Thoracic aorta (tissue), 2 donors: ENCODE measurements at regions not wholly inside any gene's neighbourhood (a gene's known extent, or its start where the extent isn't known, plus 50 kb on each side); places are given as distances from the start of the nearest gene placed in this dataset.

Source experiments
- ATAC-seq: fragments of 150-250 bp; one replicate; pipeline ENCODE4 v1.8.0; 2017; ENCODE audit warnings: low read depth; ENCODE audit not compliant: insufficient number of reproducible peaks, low FRiP score
- DNase-seq: peaks from one replicate; pipeline ENCODE4 v3.0.0-alpha.2; 2020; ENCODE audit warnings: low spot score
- H3K27ac ChIP-seq, 2 donors: fragments of 200-600 bp; sonication (generic); 1 replicate in 1 of 2; 2 replicates in 1 of 2; pipeline ENCODE4 v1.5.1; 2016; ENCODE audit warnings: mild to moderate bottlenecking in 2 of 2, moderate library complexity in 2 of 2
- H3K27me3 ChIP-seq: fragments of 200-600 bp; sonication (generic); replicated peaks from 2 replicates; pipeline ENCODE4 v1.6.0; 2016; ENCODE audit warnings: mild to moderate bottlenecking; ENCODE audit not compliant: insufficient read depth
- H3K36me3 ChIP-seq: fragments of 200-600 bp; sonication (generic); one replicate; pipeline ENCODE4 v1.5.1; 2016
- H3K4me1 ChIP-seq, 2 donors: fragments of 200-600 bp; sonication (generic); 1 replicate in 1 of 2; 2 replicates in 1 of 2; pipeline versions ENCODE4 v1.5.1 to v1.6.0; 2016; ENCODE audit warnings: low read depth in 2 of 2, mild to moderate bottlenecking in 1 of 2; ENCODE audit not compliant: control insufficient read depth in 1 of 2
- H3K4me3 ChIP-seq: fragments of 200-600 bp; sonication (generic); 2 replicates; pipeline ENCODE4 v1.5.1; 2016; ENCODE audit warnings: mild to moderate bottlenecking
- H3K9me3 ChIP-seq: fragments of 200-600 bp; sonication (generic); 2 replicates; pipeline ENCODE4 v1.5.1; 2016
- CTCF ChIP-seq: fragments of 200-600 bp; sonication (generic); IDR thresholded peaks from one replicate; pipeline ENCODE4 v1.5.1; 2019; ENCODE audit warnings: antibody characterized with exemption

DNA sequence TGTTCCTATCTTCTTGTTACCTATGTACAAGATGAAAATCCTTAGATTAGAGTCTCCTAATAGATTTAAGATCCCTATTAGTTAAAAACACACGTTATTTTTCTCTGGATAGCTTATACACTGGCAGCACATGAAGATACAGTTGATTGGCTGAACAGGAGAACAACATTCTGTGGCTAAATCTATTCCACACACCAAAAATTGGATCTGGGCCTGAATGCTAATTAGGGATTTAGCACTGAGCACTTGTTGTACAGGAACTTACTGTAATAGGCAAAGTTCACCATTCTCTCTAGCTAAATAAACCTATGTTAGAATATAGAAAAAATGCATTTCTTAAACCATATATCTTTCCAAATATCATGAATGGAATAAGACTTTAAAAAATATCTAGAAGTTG lies 117.1 kb upstream of the PTGFR start:
- no peak overlapping the region for H3K4me3 ChIP-seq
- ATAC-seq (no peak), DNase-seq (no peak)
- H3K27me3 ChIP-seq: no peaks in the 10 kb centered on the region
- no peak for TF ChIP-seq CTCF
- no peaks in the 10 kb centered on the region for H3K4me1 ChIP-seq
- no peaks in the 10 kb centered on the region for H3K9me3 ChIP-seq
- no peak overlapping the region for H3K27ac ChIP-seq
- H3K36me3 ChIP-seq: no peaks in the 10 kb centered on the region

- ATAC-seq: no peak
- Histone ChIP-seq H3K4me3 (no peak overlapping the region), H3K9me3 (no peaks in the 10 kb centered on the region), H3K27me3 (no peaks in the 10 kb centered on the region), H3K4me1 (no peaks in the 10 kb centered on the region), H3K27ac (no peak overlapping the region), H3K36me3 (no peaks in the 10 kb centered on the region)
- no peak for DNase-seq
- TF ChIP-seq CTCF: no peak
These were observed 114.8 kb upstream of the PTGFR start for GRCh38 chr1:78375996-78376395.

- H3K27ac ChIP-seq: no peak overlapping the region
- TF ChIP-seq CTCF: no peak
These were observed 113.3 kb upstream of the PTGFR start for GRCh38 chr1:78377356-78377928.

DNA sequence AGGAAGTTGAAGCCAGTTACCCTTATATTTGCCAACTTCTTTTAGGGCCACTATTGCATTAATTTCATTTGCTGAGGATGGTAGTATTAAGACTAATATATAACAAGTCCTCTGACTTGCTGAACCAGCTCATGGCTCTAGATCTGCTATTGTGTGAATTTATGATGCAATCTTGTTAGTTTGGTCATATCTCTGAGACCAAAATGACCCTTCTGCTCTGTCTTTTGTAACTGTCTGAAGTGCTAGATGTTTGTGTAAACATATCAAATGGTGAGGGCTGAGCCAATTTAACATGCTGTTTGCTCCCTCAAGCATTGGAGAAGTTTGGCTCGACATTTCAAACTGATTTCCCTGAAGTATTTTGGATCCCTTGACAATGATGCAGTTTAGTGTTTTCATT lies 106.9 kb upstream of the PTGFR start:
- Histone ChIP-seq H3K36me3 (no peaks in the 10 kb centered on the region), H3K27me3 (no peaks in the 10 kb centered on the region), H3K4me1 (no peaks in the 10 kb centered on the region), H3K27ac (no peak overlapping the region), H3K4me3 (no peak overlapping the region), H3K9me3 (no peaks in the 10 kb centered on the region)
- TF ChIP-seq CTCF: no peak
- DNase-seq: no peak
- ATAC-seq: no peak

More at GRCh38 chr1:78377356-78377928, 113.3 kb upstream of the PTGFR start:
- no peaks in the 10 kb centered on the region for H3K27me3 ChIP-seq
- DNase-seq (no peak), ATAC-seq (no peak)
- no peak overlapping the region for H3K4me3 ChIP-seq
- no peaks in the 10 kb centered on the region for H3K36me3 ChIP-seq
- H3K4me1 ChIP-seq: no peaks in the 10 kb centered on the region
- no peaks in the 10 kb centered on the region for H3K9me3 ChIP-seq

DNA sequence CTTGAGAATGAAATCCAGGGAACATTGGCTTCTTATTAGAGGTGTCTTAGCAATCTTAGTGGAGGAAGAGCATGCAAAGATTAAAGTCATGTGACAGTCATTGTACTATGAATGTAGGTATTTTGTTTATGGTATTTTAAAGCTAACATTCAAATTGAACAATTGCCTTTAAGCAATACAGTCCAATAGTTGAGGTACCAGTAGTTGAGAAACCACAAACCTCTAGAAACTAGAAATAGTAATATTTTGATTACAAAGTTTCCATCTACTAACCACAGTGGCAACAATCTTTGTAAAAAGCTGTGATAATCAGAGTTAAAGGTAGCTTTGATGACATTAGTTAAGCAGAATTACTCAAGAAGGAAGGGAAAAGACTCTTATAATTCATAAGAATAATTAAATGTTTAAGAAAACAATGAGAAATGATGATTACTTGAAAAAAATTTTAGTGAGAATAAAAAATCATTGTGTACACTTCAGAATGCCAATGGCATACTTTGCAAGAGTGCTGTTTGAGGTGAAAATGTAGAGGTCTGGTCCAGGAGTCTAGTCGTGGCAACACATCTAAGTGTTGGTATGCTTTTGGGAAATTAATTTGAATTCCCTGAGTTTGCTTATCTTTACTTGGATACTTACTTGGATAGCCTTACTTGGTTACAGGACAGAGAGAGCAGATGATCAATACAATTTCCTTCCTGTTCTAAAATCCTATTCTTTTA lies 104.9 kb upstream of the PTGFR start:
- Histone ChIP-seq H3K27ac (no peak overlapping the region), H3K4me3 (no peak overlapping the region), H3K27me3 (no peaks in the 10 kb centered on the region), H3K36me3 (no peaks in the 10 kb centered on the region), H3K4me1 (no peaks in the 10 kb centered on the region), H3K9me3 (no peaks in the 10 kb centered on the region)
- TF ChIP-seq CTCF: no peak
- no peak for DNase-seq
- no peak for ATAC-seq
